ENCODE measurements at regions not wholly inside any gene's neighbourhood (a gene's known extent, or its start where the extent isn't known, plus 50 kb on each side); places are given as distances from the start of the nearest gene placed in this dataset.
"Not testable (repeated sequence)": the region's sequence is repeated elsewhere in the genome, so short reads cannot be mapped to it uniquely, and the experiment has no call there.

GRCh38 chr5:42089705-42090104 lies 164.6 kb downstream of the FBXO4 start:
- DNase-seq, result peak; percentile 0

DNA sequence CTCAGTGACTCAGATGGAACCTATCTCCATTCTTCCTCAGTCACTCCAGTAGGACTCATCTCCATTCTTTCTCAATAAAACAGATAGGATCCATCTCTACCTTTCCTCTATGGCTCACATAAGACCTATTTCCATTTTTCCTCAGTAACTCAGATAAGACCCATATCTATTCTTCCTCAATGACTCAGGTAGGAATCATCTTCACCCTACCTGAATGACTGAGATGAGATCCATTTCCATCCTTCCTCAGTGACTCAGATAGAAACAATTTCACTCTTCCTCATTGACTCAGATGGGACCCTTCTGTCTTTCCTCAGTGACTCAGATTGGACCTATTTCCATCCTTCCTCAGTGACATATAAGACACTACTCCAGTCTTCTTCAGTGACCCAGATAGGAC lies 165.1 kb downstream of the FBXO4 start:
- no peak for DNase-seq

DNA sequence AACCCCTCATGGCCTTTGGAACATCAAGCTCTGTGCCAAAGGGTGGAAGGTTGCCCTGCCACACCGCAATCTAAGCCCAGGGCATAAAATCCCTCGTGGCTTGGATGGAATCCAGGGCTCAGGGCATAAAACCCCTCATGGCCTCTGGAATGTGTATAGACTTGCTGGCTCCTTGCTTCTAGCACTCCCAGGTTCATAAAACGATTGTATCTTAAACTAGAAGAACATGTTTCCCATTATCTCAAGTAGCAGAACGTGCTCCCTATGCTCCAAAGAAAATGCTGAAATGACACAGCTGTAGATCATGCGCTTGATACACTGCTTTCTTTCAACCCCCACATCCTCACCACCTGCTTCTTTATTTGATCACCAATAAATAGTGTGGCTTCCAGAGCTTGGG lies 174.8 kb downstream of the FBXO4 start:
- DNase-seq, result not testable (repeated sequence)

DNA sequence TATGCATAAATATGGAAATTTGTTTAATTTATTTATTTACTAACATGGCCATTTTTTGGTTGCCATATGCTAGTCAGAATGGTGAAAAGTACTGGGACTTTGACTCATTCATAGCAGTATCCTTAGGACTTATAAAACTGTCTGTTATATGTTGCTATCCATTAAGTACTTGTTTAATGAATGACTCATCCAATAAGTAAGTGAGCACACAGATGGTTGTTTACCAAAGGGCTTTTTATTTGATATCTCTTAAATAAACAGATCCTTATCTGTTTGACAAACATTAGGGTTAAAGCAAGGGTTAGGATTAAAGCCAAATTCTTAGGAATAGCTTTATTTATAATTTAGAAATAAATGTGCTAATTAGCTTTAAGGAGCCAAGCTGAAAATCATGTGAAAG lies 183.4 kb downstream of the FBXO4 start:
- DNase-seq, result no peak

GRCh38 chr5:42109006-42109572 lies 184.0 kb downstream of the FBXO4 start:
- no peak for DNase-seq

- not testable (repeated sequence) for DNase-seq
Measured at GRCh38 chr5:42115721-42116120, 190.6 kb downstream of the FBXO4 start.

GRCh38 chr5:42120070-42120469 lies 195.0 kb downstream of the FBXO4 start:
- no peak for DNase-seq

DNA sequence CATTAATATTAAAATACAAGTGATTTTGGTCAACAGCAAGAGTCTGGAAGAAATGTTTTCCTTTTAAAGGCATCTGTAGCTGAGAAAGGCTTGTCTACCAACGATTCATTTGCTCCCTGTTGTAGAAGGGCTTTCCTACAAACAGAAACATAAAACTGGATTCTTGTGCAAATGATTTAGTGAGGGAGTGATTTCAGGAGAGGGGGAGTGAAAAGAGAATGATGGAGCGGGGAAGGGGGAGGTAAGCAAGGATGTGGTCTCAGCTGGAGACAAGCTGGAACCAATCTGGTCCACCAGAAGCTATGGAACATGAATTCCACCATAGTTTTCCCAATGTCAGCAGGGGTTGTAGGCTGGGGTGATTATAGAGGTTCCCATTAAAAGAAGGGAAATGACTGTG lies 196.3 kb downstream of the FBXO4 start:
- DNase-seq, result no peak

- no peak for DNase-seq
Measured at GRCh38 chr5:42131081-42131480, 206.0 kb downstream of the FBXO4 start.

DNA sequence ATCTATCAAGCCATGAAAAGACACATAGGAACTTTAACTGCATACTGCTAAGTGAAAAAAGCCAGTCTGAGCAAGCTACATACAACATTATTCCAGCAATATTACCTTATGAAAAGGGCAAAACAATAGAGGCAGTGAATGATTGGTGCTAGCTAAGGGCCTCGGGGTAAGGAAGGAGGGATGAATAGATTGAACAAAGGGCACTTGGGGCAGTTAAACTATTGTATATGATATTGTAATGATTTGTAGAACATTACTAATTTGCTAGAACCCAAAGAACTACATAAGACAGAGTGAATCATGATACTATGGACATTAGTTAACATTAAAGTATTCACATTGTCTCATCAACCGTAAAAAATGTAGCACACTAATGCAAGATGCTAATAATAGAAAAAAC lies 218.3 kb downstream of the FBXO4 start:
- DNase-seq, result no peak

GRCh38 chr5:42148813-42149212 lies 223.7 kb downstream of the FBXO4 start:
- no peak for DNase-seq

GRCh38 chr5:42157215-42157614 lies 232.1 kb downstream of the FBXO4 start:
- no peak for DNase-seq

GRCh38 chr5:42163083-42163482 lies 238.0 kb downstream of the FBXO4 start:
- DNase-seq, result no peak

- DNase-seq, result no peak
Measured at GRCh38 chr5:42168091-42168670, 243.1 kb downstream of the FBXO4 start.

- not testable (repeated sequence) for DNase-seq
Measured at GRCh38 chr5:42176118-42176517, 247.1 kb upstream of the GHR start.

DNA sequence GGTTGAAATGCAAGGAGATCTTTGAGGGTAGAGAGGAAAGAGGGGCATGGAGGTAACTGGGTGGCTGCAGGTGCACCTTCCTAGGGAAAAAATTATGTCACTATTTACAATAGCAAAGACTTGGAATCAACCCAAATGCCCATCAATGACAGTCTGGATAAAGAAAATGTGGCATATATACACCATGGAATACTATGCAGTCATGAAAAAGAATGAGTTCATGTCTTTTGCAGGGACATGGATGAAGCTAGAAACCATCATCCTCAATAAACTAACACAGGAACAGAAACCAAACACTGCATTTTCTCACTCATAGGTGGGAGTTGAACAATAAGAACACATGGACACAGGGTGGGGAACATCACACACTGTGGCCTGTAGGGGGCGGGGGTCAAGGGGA lies 243.4 kb upstream of the GHR start:
- DNase-seq, result not testable (repeated sequence)

GRCh38 chr5:42216904-42217303 lies 206.3 kb upstream of the GHR start:
- DNase-seq, result no peak

DNA sequence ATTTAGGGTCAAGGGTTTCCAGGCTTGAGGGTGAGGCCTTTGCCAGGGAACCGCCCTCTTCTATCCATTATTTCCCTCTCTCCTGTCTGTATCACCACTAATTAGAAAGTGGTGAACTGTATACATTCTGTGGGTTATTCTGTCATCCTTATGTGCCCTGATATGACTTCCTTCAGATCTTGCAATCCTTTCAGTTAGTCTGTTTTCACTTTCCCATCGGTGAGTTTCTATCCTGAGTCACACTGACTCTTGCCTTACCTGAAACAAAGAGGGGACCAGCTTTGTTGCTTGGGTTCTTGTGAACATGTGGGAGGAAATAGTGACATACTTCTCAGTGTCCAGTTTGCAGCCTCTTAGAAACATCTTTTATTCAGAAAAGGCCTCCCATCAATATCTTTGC lies 205.4 kb upstream of the GHR start:
- DNase-seq, result no peak

DNA sequence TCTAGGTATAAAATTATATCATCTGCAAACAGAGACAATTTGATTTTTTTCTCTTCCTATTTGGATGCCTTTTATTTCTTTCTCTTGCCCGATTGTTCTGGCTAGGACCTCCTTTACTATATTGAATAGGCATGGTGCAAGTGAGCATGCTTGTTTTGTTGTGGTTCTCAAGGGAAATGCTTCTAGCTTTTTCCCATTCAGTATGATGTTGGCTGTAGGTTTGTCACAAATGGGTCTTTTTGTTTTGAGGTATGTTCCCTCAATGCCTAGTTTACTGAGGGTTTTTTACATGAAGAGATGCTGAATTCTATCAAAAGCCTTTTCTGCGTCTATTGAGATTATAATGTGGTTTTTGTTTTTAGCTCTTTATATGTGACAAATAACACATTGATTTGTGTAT lies 198.2 kb upstream of the GHR start:
- no peak for DNase-seq

DNA sequence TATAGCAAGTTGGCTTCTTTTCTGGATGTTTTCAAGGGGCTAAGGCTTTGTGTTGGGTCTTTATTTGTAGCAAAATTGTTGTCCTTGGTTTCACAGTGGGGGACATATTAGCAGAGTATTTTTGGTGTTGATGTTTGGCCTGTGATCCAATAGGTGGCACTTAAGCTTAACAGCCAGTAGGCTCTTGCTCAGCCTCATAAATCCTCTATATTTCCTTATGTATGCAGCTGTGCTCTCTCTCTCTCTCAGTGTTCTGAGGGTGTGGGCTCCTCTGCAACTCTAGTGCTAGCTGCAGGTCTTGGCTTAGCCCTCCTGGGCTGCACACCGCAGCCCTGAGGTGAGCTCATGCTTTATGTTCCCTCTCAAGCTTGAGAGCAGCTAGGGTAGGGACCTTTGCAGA lies 195.0 kb upstream of the GHR start:
- no peak for DNase-seq

- no peak for DNase-seq
Measured at GRCh38 chr5:42230839-42231238, 192.4 kb upstream of the GHR start.

DNA sequence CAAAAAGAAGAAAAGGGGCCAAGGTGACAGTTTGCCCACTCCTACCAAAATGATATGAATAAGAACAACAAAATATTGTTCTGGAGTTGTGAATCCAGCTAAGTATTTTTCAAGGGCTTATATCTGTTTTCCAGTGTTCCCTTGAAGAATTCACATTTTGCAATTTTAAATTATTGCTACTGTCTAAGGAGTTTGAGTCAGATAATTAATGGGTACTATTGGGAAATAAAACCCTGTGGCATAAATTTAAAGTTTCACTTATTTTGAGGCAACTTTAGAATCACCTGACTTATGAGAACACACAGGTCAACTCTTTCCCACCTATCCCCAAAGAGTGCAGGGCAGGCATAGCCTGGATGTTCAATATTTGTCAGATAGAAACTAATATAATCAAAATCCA lies 188.0 kb upstream of the GHR start:
- no peak for DNase-seq

- no peak for DNase-seq
Measured at GRCh38 chr5:42235837-42236236, 187.4 kb upstream of the GHR start.

DNA sequence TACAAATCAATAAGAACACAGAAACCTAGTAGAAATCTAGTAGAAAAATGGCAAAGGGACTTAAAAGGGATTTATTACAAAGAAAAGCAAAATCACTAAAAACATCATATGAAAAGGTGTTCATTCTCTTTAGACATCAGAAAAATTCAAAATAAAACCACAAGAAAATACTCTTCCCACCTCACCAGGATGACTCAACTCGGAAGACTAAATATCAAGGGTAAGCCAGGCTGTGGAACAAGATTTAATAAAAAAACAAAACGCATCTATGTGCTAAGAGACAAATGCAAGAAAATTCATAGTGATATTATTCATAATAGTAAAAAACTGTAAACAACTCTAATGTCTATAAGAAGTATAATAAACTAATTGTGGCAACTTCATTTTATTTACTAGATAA lies 181.6 kb upstream of the GHR start:
- DNase-seq, result no peak

GRCh38 chr5:42242210-42242609 lies 181.0 kb upstream of the GHR start:
- DNase-seq, result peak; percentile 23

Measured in fibroblast of skin of back (primary cell).